ENCODE measurements at regions not wholly inside any gene's neighbourhood (a gene's known extent, or its start where the extent isn't known, plus 50 kb on each side); places are given as distances from the start of the nearest gene placed in this dataset.

GRCh38 chr12:28099871-28100270 is 90.4 kb upstream of the CCDC91 start:
- no peak overlapping the region for H3K14ac ChIP-seq (replicated peaks; ENCODE audit: low read depth, low read length)
- CTCF ChIA-PET = no interaction called here

More at GRCh38 chr12:28099871-28100270, 90.4 kb upstream of the CCDC91 start:
- dilution Hi-C loops (cut with HindIII; ENCODE audit: low sequenced_read_pairs, unreplicated experiment) = no loop called here
- H3K4me3 ChIP-seq (ENCODE audit: insufficient read depth, low read depth, low read length) = no peak overlapping the region
- H3K36me3 ChIP-seq (ENCODE audit: control insufficient read depth, insufficient read depth, low read length) = no peaks in the 10 kb centered on the region
- no peak overlapping the region for H3K23ac ChIP-seq (ENCODE audit: low read depth, low read length)
- no peak for TF ChIP-seq RCOR1 (IDR thresholded peaks at IDR 0.05; ENCODE audit: insufficient replicate concordance, low read length)
- H2AK5ac ChIP-seq (ENCODE audit: low read depth, low read length) = no peak overlapping the region
- H3K18ac ChIP-seq (ENCODE audit: low read depth, low read length) = no peak overlapping the region
- ATAC-seq (ENCODE audit: low read depth) (no peak), DNase-seq (no peak)
- POLR2A ChIA-PET (ENCODE audit: unreplicated experiment) = no interaction called here
- H3K4ac ChIP-seq (ENCODE audit: low read depth, low read length) = no peak overlapping the region
- no peak overlapping the region for H2AK9ac ChIP-seq (replicated peaks; ENCODE audit: low read depth, low read length, poor library complexity)
- no peaks in the 10 kb centered on the region for H3K4me1 ChIP-seq (ENCODE audit: control insufficient read depth, insufficient read depth, low read length)
- H4K20me1 ChIP-seq (ENCODE audit: insufficient read depth, low read length) = no peaks in the 10 kb centered on the region
- no peak overlapping the region for H2BK15ac ChIP-seq (ENCODE audit: low read depth, low read length)
- H3K9ac ChIP-seq (ENCODE audit: low read depth, low read length) = no peak overlapping the region
- no TSS peak for BruUV-seq (replicated peaks)
- no peak overlapping the region for H2AFZ ChIP-seq (replicated peaks; ENCODE audit: low read length, poor library complexity)
- H2BK5ac ChIP-seq (ENCODE audit: low read depth, low read length, poor library complexity, severe bottlenecking) = no peak overlapping the region
- no CpG with 5 or more reads among the region's 2 CpGs for WGBS, 2 experiments (ENCODE audit: extremely low coverage in 2 of 2, insufficient read length in 1 of 2)
- H2BK20ac ChIP-seq (ENCODE audit: low read depth, low read length) = no peak overlapping the region
- no peak overlapping the region for H4K91ac ChIP-seq (ENCODE audit: insufficient read depth, low read depth, low read length)
- no peak overlapping the region for H4K8ac ChIP-seq (ENCODE audit: low read depth in 2 of 2, low read length in 2 of 2)
- no peaks in the 10 kb centered on the region for H3K9me3 ChIP-seq (ENCODE audit: control insufficient read depth, insufficient read depth, low read length)
- H4K5ac ChIP-seq (ENCODE audit: low read depth, low read length) = no peak overlapping the region
- intact Hi-C loops (cut with micrococcal nuclease) = no loop called here
- H3K56ac ChIP-seq (ENCODE audit: extremely low read depth, insufficient read depth, low read length) = no peak overlapping the region
- no peaks in the 10 kb centered on the region for H3K9me1 ChIP-seq (ENCODE audit: insufficient read depth, low read length)
- in situ Hi-C loops (cut with MboI; ENCODE audit: low sequenced_read_pairs) = no loop called here
- H3K27me3 ChIP-seq (ENCODE audit: control insufficient read depth, insufficient read depth, low read length) = no peaks in the 10 kb centered on the region
- no peak overlapping the region for H2BK120ac ChIP-seq (ENCODE audit: low read depth, low read length)
- H3K4me2 ChIP-seq (ENCODE audit: low read depth, low read length) = no peak overlapping the region
- no peaks in the 10 kb centered on the region for H3K79me1 ChIP-seq (ENCODE audit: low read depth in 1 of 2, low read length in 2 of 2)
- no peak overlapping the region for H3K27ac ChIP-seq (ENCODE audit: insufficient read depth, low read length)

Measured in IMR-90 (cell line).